ENCODE measurements at regions not wholly inside any gene's neighbourhood (a gene's known extent, or its start where the extent isn't known, plus 50 kb on each side); places are given as distances from the start of the nearest gene placed in this dataset.
"Not testable (repeated sequence)": the region's sequence is repeated elsewhere in the genome, so short reads cannot be mapped to it uniquely, and the experiment has no call there.

GRCh38 chr12:58009405-58010195 lies 68.2 kb downstream of the ATP23 start:
- no peak for DNase-seq

- DNase-seq, result no peak
Observed at GRCh38 chr12:58011676-58012075, 70.3 kb downstream of the ATP23 start.

GRCh38 chr12:58022379-58023020 lies 81.1 kb downstream of the ATP23 start:
- not testable (repeated sequence) for DNase-seq

GRCh38 chr12:58025431-58025830 lies 84.1 kb downstream of the ATP23 start:
- DNase-seq, result no peak

- DNase-seq, result no peak
Observed at GRCh38 chr12:58026426-58026825, 85.1 kb downstream of the ATP23 start.

GRCh38 chr12:58026897-58027891 lies 85.8 kb downstream of the ATP23 start:
- no peak for DNase-seq

GRCh38 chr12:58028294-58028693 lies 86.9 kb downstream of the ATP23 start:
- DNase-seq, result no peak

- DNase-seq, result no peak
Observed at GRCh38 chr12:58029260-58029659, 87.9 kb downstream of the ATP23 start.

- DNase-seq, result no peak
Observed at GRCh38 chr12:58030566-58031279, 89.4 kb downstream of the ATP23 start.

- no peak for DNase-seq
Observed at GRCh38 chr12:58032156-58032555, 90.8 kb downstream of the ATP23 start.

GRCh38 chr12:58033831-58034230 lies 92.5 kb downstream of the ATP23 start:
- no peak for DNase-seq

GRCh38 chr12:58034311-58034710 lies 92.9 kb downstream of the ATP23 start:
- no peak for DNase-seq

- no peak for DNase-seq
Observed at GRCh38 chr12:58034712-58035111, 93.3 kb downstream of the ATP23 start.

- DNase-seq, result no peak
Observed at GRCh38 chr12:58041441-58041840, 100.1 kb downstream of the ATP23 start.

- DNase-seq, result no peak
Observed at GRCh38 chr12:58044966-58045365, 103.6 kb downstream of the ATP23 start.

GRCh38 chr12:58046271-58046670 lies 104.9 kb downstream of the ATP23 start:
- DNase-seq, result no peak

GRCh38 chr12:58051378-58051777 lies 110.0 kb downstream of the ATP23 start:
- DNase-seq, result no peak

- DNase-seq, result no peak
Observed at GRCh38 chr12:58064666-58065065, 123.3 kb downstream of the ATP23 start.

GRCh38 chr12:58066296-58066695 lies 124.9 kb downstream of the ATP23 start:
- no peak for DNase-seq

- DNase-seq, result no peak
Observed at GRCh38 chr12:58067610-58068387, 126.4 kb downstream of the ATP23 start.

- DNase-seq, result no peak
Observed at GRCh38 chr12:58068706-58069105, 127.3 kb downstream of the ATP23 start.
